Coronary artery (tissue), 2 donors: ENCODE measurements at regions not wholly inside any gene's neighbourhood (a gene's known extent, or its start where the extent isn't known, plus 50 kb on each side); places are given as distances from the start of the nearest gene placed in this dataset.
"Not testable (repeated sequence)": the region's sequence is repeated elsewhere in the genome, so short reads cannot be mapped to it uniquely, and the experiment has no call there.

Experiments
- DNase-seq: peaks from one replicate; pipeline ENCODE4 v3.0.0-alpha.2; 2017; ENCODE audit warnings: low spot score
- H3K27ac ChIP-seq, 2 donors: fragments of 200-600 bp; sonication (generic); one replicate each; pipeline ENCODE4 v1.5.1; 2016 to 2019
- H3K4me3 ChIP-seq: fragments of 200-600 bp; sonication (generic); 2 replicates; pipeline ENCODE4 v1.5.1; 2016; ENCODE audit warnings: mild to moderate bottlenecking, moderate library complexity
- CTCF ChIP-seq: fragments of 200-600 bp; sonication (generic); IDR thresholded peaks from one replicate; pipeline ENCODE4 v1.5.1; 2019; ENCODE audit warnings: antibody characterized with exemption

GRCh38 chr7:152543799-152544198, 108.0 kb upstream of the KMT2C start:
- Histone ChIP-seq H3K4me3 (no peak overlapping the region), H3K27ac (no peak overlapping the region)
- no peak for DNase-seq
- no peak for TF ChIP-seq CTCF

DNA sequence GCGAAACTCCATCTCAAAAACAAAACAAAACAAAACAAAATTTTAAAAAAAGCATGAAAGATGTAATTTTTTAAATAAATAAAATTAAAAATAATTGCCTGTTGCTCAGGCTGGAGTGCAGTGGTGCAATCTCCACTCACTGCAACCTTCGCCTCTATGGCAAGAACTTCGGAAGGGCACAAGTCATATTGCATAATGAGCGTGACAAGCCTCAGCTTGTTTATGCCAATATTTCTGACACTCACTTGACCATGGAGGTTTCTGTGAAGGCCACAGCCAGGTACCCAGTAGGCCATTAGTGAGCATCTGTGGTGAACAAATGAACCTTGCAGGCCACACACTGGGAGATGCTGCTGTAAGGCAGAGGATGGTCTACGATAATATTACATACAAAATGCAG, 106.1 kb upstream of the KMT2C start:
- DNase-seq = no peak

DNA sequence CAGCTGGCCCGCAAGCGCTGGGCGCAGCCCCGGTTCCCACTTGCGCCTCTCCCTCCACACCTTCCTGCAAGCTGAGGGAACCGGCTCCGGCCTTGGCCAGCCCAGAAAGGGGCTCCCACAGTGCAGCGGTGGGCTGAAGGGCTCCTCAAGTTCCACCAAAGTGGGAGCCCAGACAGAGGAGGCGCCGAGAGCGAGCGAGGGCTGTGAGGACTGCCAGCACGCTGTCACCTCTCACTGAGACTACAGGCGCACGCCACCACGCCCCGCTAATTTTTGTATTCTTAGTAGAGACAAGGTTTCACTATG, 103.3 kb upstream of the KMT2C start:
- DNase-seq, H3K4me3 ChIP-seq, H3K27ac ChIP-seq: not testable (repeated sequence)

More for the DNA sequence above, 106.1 kb upstream of the KMT2C start:
- H3K27ac ChIP-seq = no peak overlapping the region
- TF ChIP-seq CTCF = no peak
- H3K4me3 ChIP-seq = no peak overlapping the region

DNA sequence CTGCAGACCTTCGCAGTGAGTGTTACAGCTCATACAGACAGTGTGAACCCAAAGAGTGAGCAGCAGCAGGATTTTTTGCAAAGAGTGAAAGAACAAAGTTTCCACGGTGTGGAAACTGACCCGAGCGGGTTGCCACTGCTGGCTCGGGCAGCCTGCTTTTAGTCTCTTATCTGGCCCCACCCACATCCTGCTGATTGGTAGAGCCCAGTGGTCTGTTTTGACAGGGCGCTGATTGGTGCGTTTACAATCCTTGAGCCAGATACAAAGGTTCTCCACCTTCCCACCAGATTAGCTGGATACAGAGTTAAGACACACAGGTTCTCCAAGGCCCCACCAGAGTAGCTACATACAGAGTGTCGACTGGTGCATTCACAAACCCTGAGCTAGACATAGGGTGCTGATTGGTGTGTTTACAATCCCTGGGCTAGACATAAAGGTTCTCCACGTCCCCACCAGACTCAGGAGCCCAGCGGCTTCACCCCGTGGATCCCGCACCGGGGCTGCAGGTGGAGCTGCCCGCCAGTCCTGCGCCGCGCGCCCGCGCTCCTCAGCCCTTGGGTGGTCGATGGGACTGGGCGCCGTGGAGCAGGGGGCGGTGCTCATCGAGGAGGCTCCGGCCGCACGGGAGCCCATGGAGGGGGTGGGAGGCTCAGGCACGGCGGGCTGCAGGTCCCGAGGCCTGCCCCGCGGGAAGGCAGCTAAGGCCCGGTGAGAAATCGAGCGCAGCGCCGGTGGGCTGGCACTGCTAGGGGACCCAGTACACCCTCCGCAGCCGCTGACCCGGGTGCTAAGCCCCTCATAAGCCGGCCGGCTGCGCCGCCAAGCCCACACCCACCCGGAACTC, 102.8 kb upstream of the KMT2C start:
- H3K27ac ChIP-seq, H3K4me3 ChIP-seq, DNase-seq: not testable (repeated sequence)

DNA sequence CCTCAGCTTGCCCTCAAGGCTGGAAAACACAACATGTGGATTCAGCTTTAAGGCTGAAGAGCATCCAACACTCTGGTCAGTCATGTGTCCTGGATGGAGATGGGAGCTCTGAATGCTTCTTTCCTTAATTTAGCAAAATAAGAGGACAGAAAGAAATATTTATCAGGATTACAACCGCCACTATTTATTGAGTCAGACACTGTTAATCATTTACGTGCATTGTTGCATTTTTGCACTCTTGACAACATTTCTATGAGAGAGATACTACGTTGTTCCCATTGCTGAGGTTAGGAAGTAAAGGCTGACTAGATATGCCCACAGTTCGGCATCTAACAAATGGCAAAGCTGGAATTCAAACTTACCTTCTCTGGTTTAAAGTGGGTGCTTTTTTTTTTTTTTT, 101.8 kb upstream of the KMT2C start:
- no peak for DNase-seq
- no peak for TF ChIP-seq CTCF
- Histone ChIP-seq H3K4me3 (no peak overlapping the region), H3K27ac (no peak overlapping the region)

DNA sequence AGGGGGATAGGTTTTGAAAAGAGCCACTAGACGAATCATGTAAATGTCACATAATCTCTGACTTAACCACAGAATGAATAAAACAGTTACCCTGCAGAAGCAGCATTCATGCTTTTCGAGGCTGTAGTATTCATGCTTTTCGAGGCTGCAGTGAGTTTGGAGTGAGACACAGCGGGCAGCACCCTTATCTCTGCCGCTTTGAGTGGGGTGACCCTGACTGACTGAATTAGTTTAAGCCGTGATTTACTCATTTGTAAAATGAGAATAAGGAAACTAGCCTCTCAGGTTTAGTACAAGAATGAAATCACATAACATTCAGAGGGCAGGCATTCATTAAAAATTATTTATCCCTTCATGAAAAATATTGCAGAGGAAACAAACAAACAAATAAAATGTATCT, 92.8 kb upstream of the KMT2C start:
- no peak for DNase-seq
- Histone ChIP-seq H3K4me3 (no peak overlapping the region), H3K27ac (no peak overlapping the region)
- TF ChIP-seq CTCF = no peak

DNA sequence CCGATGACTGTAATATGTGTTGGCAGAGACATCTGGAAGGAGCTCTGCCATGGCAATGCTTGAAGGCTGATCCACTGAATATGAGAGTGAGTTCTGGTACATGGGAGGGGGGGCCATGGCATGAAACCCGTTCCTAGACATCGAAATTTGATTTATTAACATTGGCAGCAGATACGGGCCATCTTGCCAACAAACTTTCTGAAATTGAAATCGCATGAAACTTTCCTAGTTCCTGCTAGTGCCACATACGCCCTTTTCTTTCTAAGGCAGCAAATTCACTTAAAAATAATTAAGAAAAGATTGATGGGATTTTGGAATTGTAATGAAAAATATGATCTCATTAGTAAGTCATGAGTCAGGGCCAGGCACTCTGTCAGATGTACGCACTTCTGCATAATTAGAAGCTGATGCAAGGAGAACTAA, 91.8 kb upstream of the KMT2C start:
- no peak for DNase-seq
- H3K27ac ChIP-seq = no peak overlapping the region
- TF ChIP-seq CTCF = no peak
- H3K4me3 ChIP-seq = no peak overlapping the region

- no peak for DNase-seq
- Histone ChIP-seq H3K27ac (no peak overlapping the region), H3K4me3 (no peak overlapping the region)
- TF ChIP-seq CTCF = no peak
Observed at GRCh38 chr7:152523916-152524315, 88.1 kb upstream of the KMT2C start.
